ENCODE measurements at regions not wholly inside any gene's neighbourhood (a gene's known extent, or its start where the extent isn't known, plus 50 kb on each side); places are given as distances from the start of the nearest gene placed in this dataset.
A peak's percentile ranks its signal among the peaks of the same experiment; 100 is the strongest.

GRCh38 chr17:73744411-73744810 is 100.2 kb upstream of the SDK2 start:
- no peak overlapping the region for H3K27ac ChIP-seq
- DNase-seq (ENCODE audit: low spot score) = no peak
- ChIA-PET POLR2A (ENCODE audit: low non-redundant PET) (no interaction called here), CTCF (no interaction called here)
- TF ChIP-seq, protein P1, sequence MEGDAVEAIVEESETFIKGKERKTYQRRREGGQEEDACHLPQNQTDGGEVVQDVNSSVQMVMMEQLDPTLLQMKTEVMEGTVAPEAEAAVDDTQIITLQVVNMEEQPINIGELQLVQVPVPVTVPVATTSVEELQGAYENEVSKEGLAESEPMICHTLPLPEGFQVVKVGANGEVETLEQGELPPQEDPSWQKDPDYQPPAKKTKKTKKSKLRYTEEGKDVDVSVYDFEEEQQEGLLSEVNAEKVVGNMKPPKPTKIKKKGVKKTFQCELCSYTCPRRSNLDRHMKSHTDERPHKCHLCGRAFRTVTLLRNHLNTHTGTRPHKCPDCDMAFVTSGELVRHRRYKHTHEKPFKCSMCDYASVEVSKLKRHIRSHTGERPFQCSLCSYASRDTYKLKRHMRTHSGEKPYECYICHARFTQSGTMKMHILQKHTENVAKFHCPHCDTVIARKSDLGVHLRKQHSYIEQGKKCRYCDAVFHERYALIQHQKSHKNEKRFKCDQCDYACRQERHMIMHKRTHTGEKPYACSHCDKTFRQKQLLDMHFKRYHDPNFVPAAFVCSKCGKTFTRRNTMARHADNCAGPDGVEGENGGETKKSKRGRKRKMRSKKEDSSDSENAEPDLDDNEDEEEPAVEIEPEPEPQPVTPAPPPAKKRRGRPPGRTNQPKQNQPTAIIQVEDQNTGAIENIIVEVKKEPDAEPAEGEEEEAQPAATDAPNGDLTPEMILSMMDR (conservative IDR thresholded peaks at IDR 0.05; ENCODE audit: low read depth) = no peak

- H3K27ac ChIP-seq = no peak overlapping the region
- ChIA-PET POLR2A (ENCODE audit: low non-redundant PET) (no interaction called here), CTCF (interaction anchor here (1.1 kb wide), 1 partner anchor 317 kb away, joined by 3 read pairs; no protein-coding TSS in a partner anchor)
- DNase-seq (ENCODE audit: low spot score) = no peak
- TF ChIP-seq, protein P1 (conservative IDR thresholded peaks at IDR 0.05; ENCODE audit: low read depth) = no peak
Observed at GRCh38 chr17:73746314-73747073, 102.2 kb upstream of the SDK2 start.

- CTCF ChIA-PET = interaction anchor here (1.1 kb wide), 1 partner anchor 318 kb away, joined by 3 read pairs; no protein-coding TSS in a partner anchor
- DNase-seq (ENCODE audit: low spot score) = no peak
- H3K27ac ChIP-seq = no peak overlapping the region
Observed at GRCh38 chr17:73747221-73748002, 103.2 kb upstream of the SDK2 start.

GRCh38 chr17:73748508-73748907 is 104.3 kb upstream of the SDK2 start:
- TF ChIP-seq, protein P1 (conservative IDR thresholded peaks at IDR 0.05; ENCODE audit: low read depth) = no peak
- no peak overlapping the region for H3K27ac ChIP-seq
- POLR2A ChIA-PET (ENCODE audit: low non-redundant PET) = no interaction called here
- CTCF ChIA-PET = no interaction called here
- no peak for DNase-seq (ENCODE audit: low spot score)

More at GRCh38 chr17:73747221-73748002, 103.2 kb upstream of the SDK2 start:
- POLR2A ChIA-PET (ENCODE audit: low non-redundant PET) = no interaction called here
- TF ChIP-seq, protein P1 (conservative IDR thresholded peaks at IDR 0.05; ENCODE audit: low read depth) = no peak

- no peak overlapping the region for H3K27ac ChIP-seq
- TF ChIP-seq, protein P1 (conservative IDR thresholded peaks at IDR 0.05; ENCODE audit: low read depth) = no peak
- POLR2A ChIA-PET (ENCODE audit: low non-redundant PET) = no interaction called here
- DNase-seq (ENCODE audit: low spot score) = peak; percentile 46
- CTCF ChIA-PET = no interaction called here
Observed at GRCh38 chr17:73749337-73749823, 105.1 kb upstream of the SDK2 start.

DNA sequence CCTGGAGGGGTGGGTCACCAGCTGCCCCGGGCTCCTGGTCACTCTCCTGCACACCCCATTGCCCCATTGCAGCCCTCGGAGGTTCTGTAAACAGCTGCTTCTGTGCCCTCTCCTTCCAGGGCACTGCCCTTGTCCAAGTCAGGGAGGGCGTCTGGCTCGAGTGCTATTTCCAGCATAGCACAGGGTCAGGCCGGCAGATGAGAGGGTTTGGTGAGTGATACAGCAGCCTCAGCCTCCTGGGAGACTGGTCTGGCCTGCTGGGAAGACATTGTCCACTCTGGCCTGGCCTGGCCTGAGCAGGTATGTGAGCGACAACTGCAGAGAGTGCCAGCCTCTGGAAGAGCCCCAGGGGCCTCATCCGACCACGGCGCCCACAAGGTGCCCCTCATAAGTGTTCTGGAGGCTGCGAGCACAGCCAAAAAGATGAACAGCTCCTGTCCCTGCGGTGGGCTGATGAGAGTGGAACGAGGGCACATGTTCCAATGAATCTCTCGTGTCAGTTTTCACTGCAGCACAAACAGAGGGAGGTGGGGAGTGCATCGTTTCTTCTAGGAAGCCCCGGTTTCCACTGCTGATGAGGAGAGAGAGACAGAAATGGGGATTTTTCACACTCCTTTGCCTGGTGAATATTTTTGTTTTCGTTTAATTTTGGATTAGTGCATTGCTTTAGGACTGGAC is 105.8 kb upstream of the SDK2 start:
- ChIA-PET POLR2A (ENCODE audit: low non-redundant PET) (no interaction called here), CTCF (no interaction called here)
- DNase-seq (ENCODE audit: low spot score) = no peak
- H3K27ac ChIP-seq = no peak overlapping the region
- TF ChIP-seq, protein P1 (conservative IDR thresholded peaks at IDR 0.05; ENCODE audit: low read depth) = no peak
